ENCODE measurements at regions not wholly inside any gene's neighbourhood (a gene's known extent, or its start where the extent isn't known, plus 50 kb on each side); places are given as distances from the start of the nearest gene placed in this dataset.

GRCh38 chr6:18328070-18328469 lies 59.1 kb upstream of the RNF144B start:
- Histone ChIP-seq H3K36me3 (no peaks in the 10 kb centered on the region), H3K9me3 (replicated peaks) (no peaks in the 10 kb centered on the region), H3K27me3 (ENCODE audit: low read depth) (no peaks in the 10 kb centered on the region), H3K27ac (replicated peaks) (no peak overlapping the region), H3K4me1 (peaks cover 8% of the 10 kb centered on the region), H3K4me3 (no peak overlapping the region)
- intact Hi-C loops (cut with micrococcal nuclease): no loop called here
- no peak for TF ChIP-seq CTCF (IDR thresholded peaks at IDR 0.05; ENCODE audit: borderline replicate concordance)
- no peak for DNase-seq

GRCh38 chr6:18327626-18328025 lies 59.5 kb upstream of the RNF144B start:
- intact Hi-C loops (cut with micrococcal nuclease): no loop called here
- Histone ChIP-seq H3K9me3 (replicated peaks) (no peaks in the 10 kb centered on the region), H3K27me3 (ENCODE audit: low read depth) (no peaks in the 10 kb centered on the region), H3K36me3 (no peaks in the 10 kb centered on the region), H3K27ac (replicated peaks) (no peak overlapping the region), H3K4me3 (no peak overlapping the region), H3K4me1 (peaks cover 8% of the 10 kb centered on the region)
- DNase-seq: no peak
- no peak for TF ChIP-seq CTCF (IDR thresholded peaks at IDR 0.05; ENCODE audit: borderline replicate concordance)

- H3K27me3 ChIP-seq (ENCODE audit: low read depth): no peaks in the 10 kb centered on the region
- no peak for DNase-seq
- no peaks in the 10 kb centered on the region for H3K9me3 ChIP-seq (replicated peaks)
- no peak for TF ChIP-seq CTCF (IDR thresholded peaks at IDR 0.05; ENCODE audit: borderline replicate concordance)
- no peaks in the 10 kb centered on the region for H3K36me3 ChIP-seq
- no peak overlapping the region for H3K27ac ChIP-seq (replicated peaks)
- H3K4me1 ChIP-seq: peaks cover 8% of the 10 kb centered on the region
- intact Hi-C loops (cut with micrococcal nuclease): no loop called here
- H3K4me3 ChIP-seq: no peak overlapping the region
These were observed 60.2 kb upstream of the RNF144B start for GRCh38 chr6:18326980-18327379.

- no peaks in the 10 kb centered on the region for H3K36me3 ChIP-seq
- peaks cover 8% of the 10 kb centered on the region for H3K4me1 ChIP-seq
- no peak for TF ChIP-seq CTCF (IDR thresholded peaks at IDR 0.05; ENCODE audit: borderline replicate concordance)
- H3K27ac ChIP-seq (replicated peaks): no peak overlapping the region
- H3K9me3 ChIP-seq (replicated peaks): no peaks in the 10 kb centered on the region
- no peak for DNase-seq
- intact Hi-C loops (cut with micrococcal nuclease): no loop called here
- no peaks in the 10 kb centered on the region for H3K27me3 ChIP-seq (ENCODE audit: low read depth)
- H3K4me3 ChIP-seq: no peak overlapping the region
These were observed 61.1 kb upstream of the RNF144B start for GRCh38 chr6:18326001-18326400.

GRCh38 chr6:18324706-18325042 lies 60.3 kb upstream of the DEK start:
- peaks cover 8% of the 10 kb centered on the region for H3K4me1 ChIP-seq
- H3K9me3 ChIP-seq (replicated peaks): no peaks in the 10 kb centered on the region
- H3K27ac ChIP-seq (replicated peaks): no peak overlapping the region
- intact Hi-C loops (cut with micrococcal nuclease): loop anchor here (2.0 kb wide), 1 partner anchor 180 kb away; no protein-coding TSS in a partner anchor
- no peak for DNase-seq
- H3K27me3 ChIP-seq (ENCODE audit: low read depth): no peaks in the 10 kb centered on the region
- no peak overlapping the region for H3K4me3 ChIP-seq
- H3K36me3 ChIP-seq: no peaks in the 10 kb centered on the region
- no peak for TF ChIP-seq CTCF (IDR thresholded peaks at IDR 0.05; ENCODE audit: borderline replicate concordance)

Data from left ventricle myocardium inferior (tissue), 1 donor.